Prostate gland (tissue), 2 donors: ENCODE measurements at regions not wholly inside any gene's neighbourhood (a gene's known extent, or its start where the extent isn't known, plus 50 kb on each side); places are given as distances from the start of the nearest gene placed in this dataset.

ENCODE experiments used
- CTCF ChIP-seq, 4 experiments: fragments of 200-600 bp in 2 of 4; fragments of 450-650 bp in 2 of 4; sonication (generic) in 2 of 4; IDR thresholded peaks; 1 replicate in 3 of 4; 2 replicates in 1 of 4; pipeline ENCODE4 v1.5.1; 2016 to 2019; ENCODE audit warnings: antibody characterized with exemption in 4 of 4, mild to moderate bottlenecking in 2 of 4, moderate library complexity in 2 of 4
- POLR2AphosphoS5 ChIP-seq: sonication (generic); formaldehyde crosslinking; IDR thresholded peaks from one replicate; pipeline ENCODE4 v1.6.1; 2017; ENCODE audit warnings: antibody characterized with exemption

DNA sequence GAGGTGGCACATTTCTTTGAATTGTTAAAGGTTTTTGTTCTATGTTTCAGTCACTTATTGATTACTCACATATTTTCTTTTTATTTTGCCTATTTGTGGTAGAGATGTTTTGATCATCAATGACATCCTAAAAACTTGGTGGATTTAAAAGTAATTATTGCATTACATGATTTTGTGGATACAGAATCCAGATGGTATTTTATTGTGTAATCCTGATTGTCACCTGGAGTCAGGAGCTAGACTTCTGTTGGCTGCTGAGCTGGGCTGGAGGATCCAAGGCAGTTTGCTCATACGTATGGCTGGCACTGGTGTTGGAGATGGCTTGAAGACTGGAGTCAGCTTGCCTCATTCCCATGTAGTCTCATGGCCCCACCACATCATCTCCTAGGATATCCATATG lies 1009.6 kb upstream of the PCDH7 start:
- TF ChIP-seq CTCF (IDR thresholded peaks at IDR 0.05) (no peak), POLR2AphosphoS5 (no peak)
